ENCODE measurements at regions not wholly inside any gene's neighbourhood (a gene's known extent, or its start where the extent isn't known, plus 50 kb on each side); places are given as distances from the start of the nearest gene placed in this dataset.

DNA sequence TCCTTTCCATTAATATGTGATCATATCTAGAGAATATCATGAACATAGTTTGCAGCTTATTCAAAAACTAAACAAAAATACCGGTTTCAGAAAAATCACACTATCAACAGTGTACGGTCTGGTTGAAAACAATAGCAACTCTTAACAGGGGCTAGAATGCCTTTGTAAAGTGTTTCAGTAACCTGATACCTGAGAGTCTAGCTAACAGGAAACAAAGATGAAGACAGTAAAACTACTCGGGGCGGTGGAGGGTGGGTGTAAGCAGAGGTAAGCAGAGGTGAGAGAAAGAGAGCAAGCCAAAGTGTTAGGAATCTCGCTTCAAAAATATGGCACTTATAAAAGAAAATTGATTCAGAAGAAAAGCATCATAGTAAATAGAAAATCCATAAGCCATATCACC, 109.0 kb upstream of the RGPD4 start:
- peak; percentile 13 for DNase-seq (ENCODE audit: low spot score)
- TF ChIP-seq RORB (CRISPR knock-in tag; IDR thresholded peaks at IDR 0.05) (no peak), ZNF121 (CRISPR knock-in tag; IDR thresholded peaks at IDR 0.05) (0 out of 2 replicates have a peak, but pooled peaks have one; percentile 26)
- CTCF ChIA-PET, result no interaction called here
- Mint-ChIP-seq H3K27me3 (ENCODE audit: low read depth) (no peaks in the 10 kb centered on the region), H3K4me1 (peaks cover 24% of the 10 kb centered on the region), H3K9me3 (no peaks in the 10 kb centered on the region; the same call in 1 of the 2 replicates), H3K27ac (no peak overlapping the region), H3K36me3 (no peaks in the 10 kb centered on the region), H3K4me3 (no peak overlapping the region)
- ATAC-seq, result peak; percentile 97
- POLR2A ChIA-PET, result no interaction called here

DNA sequence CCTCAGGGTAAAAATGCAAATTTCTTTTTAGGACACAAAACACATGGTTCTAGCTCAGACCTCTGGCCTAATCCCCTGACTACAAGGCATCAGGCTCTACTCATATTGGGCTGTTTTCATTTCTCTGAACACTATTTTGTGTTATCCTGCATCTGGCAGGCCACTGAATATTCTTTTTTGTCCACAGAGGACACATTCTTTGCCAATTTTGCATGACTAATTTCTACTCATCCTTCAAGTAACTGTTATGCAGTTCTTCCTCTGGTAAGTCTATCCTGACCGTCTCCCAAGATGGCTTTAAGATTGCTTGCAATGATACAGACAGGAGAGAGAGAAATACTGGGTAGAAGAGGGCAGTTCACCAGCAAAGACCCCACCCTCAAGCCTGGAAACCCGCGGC, 107.6 kb upstream of the RGPD4 start:
- no peak overlapping the region for H3K4me3 Mint-ChIP-seq
- H3K36me3 Mint-ChIP-seq, result no peaks in the 10 kb centered on the region
- no peak for DNase-seq (ENCODE audit: low spot score)
- ChIA-PET POLR2A (no interaction called here), CTCF (no interaction called here)
- no peak for ATAC-seq
- H3K27me3 Mint-ChIP-seq (ENCODE audit: low read depth), result no peaks in the 10 kb centered on the region
- TF ChIP-seq ZBTB21 (CRISPR knock-in tag; IDR thresholded peaks at IDR 0.05; ENCODE audit: borderline replicate concordance) (no peak), JAZF1 (CRISPR knock-in tag; IDR thresholded peaks at IDR 0.05) (no peak), ZNF423 (CRISPR knock-in tag; IDR thresholded peaks at IDR 0.05) (no peak), FOXK1 (CRISPR knock-in tag; IDR thresholded peaks at IDR 0.05) (no peak)
- TF ChIP-seq, protein P1, sequence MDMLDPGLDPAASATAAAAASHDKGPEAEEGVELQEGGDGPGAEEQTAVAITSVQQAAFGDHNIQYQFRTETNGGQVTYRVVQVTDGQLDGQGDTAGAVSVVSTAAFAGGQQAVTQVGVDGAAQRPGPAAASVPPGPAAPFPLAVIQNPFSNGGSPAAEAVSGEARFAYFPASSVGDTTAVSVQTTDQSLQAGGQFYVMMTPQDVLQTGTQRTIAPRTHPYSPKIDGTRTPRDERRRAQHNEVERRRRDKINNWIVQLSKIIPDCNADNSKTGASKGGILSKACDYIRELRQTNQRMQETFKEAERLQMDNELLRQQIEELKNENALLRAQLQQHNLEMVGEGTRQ (CRISPR knock-in tag; IDR thresholded peaks at IDR 0.05), result no peak
- H3K4me1 Mint-ChIP-seq, result peaks cover 24% of the 10 kb centered on the region
- H3K9me3 Mint-ChIP-seq, result no peaks in the 10 kb centered on the region; the same call in 1 of the 2 replicates
- H3K27ac Mint-ChIP-seq, result no peak overlapping the region

DNA sequence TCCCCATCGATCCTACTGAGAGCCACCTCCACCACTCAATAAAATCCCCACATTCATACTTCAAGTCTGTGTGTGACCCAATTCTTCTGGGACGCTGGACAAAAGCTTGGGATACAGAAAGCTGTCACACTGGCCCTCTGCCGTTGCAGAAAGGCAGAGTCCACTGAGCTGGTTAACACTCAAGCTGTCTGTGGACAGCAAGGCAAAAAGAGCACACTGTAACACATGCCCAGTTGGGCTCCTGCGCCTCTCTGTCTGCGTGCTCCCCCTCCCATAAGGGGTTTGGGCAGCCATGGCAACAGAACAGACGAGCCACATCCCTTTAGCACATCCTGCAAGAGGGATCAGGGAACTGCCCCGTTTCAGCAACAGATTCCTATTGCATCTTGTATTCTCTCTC, 106.9 kb upstream of the RGPD4 start:
- POLR2A ChIA-PET, result no interaction called here
- no peak for ATAC-seq

More for the DNA sequence above, 106.9 kb upstream of the RGPD4 start:
- no peaks in the 10 kb centered on the region for H3K27me3 Mint-ChIP-seq (ENCODE audit: low read depth)
- H3K27ac Mint-ChIP-seq, result no peak overlapping the region
- DNase-seq (ENCODE audit: low spot score), result no peak
- TF ChIP-seq ZNF121 (CRISPR knock-in tag; IDR thresholded peaks at IDR 0.05), result no peak
- TF ChIP-seq, protein P2, sequence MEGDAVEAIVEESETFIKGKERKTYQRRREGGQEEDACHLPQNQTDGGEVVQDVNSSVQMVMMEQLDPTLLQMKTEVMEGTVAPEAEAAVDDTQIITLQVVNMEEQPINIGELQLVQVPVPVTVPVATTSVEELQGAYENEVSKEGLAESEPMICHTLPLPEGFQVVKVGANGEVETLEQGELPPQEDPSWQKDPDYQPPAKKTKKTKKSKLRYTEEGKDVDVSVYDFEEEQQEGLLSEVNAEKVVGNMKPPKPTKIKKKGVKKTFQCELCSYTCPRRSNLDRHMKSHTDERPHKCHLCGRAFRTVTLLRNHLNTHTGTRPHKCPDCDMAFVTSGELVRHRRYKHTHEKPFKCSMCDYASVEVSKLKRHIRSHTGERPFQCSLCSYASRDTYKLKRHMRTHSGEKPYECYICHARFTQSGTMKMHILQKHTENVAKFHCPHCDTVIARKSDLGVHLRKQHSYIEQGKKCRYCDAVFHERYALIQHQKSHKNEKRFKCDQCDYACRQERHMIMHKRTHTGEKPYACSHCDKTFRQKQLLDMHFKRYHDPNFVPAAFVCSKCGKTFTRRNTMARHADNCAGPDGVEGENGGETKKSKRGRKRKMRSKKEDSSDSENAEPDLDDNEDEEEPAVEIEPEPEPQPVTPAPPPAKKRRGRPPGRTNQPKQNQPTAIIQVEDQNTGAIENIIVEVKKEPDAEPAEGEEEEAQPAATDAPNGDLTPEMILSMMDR (IDR thresholded peaks at IDR 0.05), result no peak
- TF ChIP-seq OVOL2 (CRISPR knock-in tag; IDR thresholded peaks at IDR 0.05; ENCODE audit: borderline replicate concordance), result no peak
- no peak for TF ChIP-seq ESRRA (CRISPR knock-in tag; IDR thresholded peaks at IDR 0.05; ENCODE audit: borderline replicate concordance)
- TF ChIP-seq TEAD1 (CRISPR knock-in tag; IDR thresholded peaks at IDR 0.05), result no peak
- no peak for TF ChIP-seq CBFB (CRISPR knock-in tag; IDR thresholded peaks at IDR 0.05; ENCODE audit: low read depth)
- TF ChIP-seq, protein P3, sequence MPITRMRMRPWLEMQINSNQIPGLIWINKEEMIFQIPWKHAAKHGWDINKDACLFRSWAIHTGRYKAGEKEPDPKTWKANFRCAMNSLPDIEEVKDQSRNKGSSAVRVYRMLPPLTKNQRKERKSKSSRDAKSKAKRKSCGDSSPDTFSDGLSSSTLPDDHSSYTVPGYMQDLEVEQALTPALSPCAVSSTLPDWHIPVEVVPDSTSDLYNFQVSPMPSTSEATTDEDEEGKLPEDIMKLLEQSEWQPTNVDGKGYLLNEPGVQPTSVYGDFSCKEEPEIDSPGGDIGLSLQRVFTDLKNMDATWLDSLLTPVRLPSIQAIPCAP (CRISPR knock-in tag; IDR thresholded peaks at IDR 0.05), result no peak
- TF ChIP-seq, protein P4, sequence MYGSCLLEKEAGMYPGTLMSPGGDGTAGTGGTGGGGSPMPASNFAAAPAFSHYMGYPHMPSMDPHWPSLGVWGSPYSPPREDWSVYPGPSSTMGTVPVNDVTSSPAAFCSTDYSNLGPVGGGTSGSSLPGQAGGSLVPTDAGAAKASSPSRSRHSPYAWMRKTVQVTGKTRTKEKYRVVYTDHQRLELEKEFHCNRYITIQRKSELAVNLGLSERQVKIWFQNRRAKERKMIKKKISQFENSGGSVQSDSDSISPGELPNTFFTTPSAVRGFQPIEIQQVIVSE (CRISPR knock-in tag; IDR thresholded peaks at IDR 0.05; ENCODE audit: borderline replicate concordance), result no peak
- TF ChIP-seq MYBL2 (CRISPR knock-in tag; IDR thresholded peaks at IDR 0.05), result no peak
- no peak for TF ChIP-seq CREM (CRISPR knock-in tag; IDR thresholded peaks at IDR 0.05)
- TF ChIP-seq FOXJ3 (CRISPR knock-in tag; IDR thresholded peaks at IDR 0.05; ENCODE audit: borderline replicate concordance), result no peak
- TF ChIP-seq, protein P5, sequence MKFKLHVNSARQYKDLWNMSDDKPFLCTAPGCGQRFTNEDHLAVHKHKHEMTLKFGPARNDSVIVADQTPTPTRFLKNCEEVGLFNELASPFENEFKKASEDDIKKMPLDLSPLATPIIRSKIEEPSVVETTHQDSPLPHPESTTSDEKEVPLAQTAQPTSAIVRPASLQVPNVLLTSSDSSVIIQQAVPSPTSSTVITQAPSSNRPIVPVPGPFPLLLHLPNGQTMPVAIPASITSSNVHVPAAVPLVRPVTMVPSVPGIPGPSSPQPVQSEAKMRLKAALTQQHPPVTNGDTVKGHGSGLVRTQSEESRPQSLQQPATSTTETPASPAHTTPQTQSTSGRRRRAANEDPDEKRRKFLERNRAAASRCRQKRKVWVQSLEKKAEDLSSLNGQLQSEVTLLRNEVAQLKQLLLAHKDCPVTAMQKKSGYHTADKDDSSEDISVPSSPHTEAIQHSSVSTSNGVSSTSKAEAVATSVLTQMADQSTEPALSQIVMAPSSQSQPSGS (CRISPR knock-in tag; IDR thresholded peaks at IDR 0.05; ENCODE audit: borderline replicate concordance, low read depth), result no peak
- TF ChIP-seq, protein P6, sequence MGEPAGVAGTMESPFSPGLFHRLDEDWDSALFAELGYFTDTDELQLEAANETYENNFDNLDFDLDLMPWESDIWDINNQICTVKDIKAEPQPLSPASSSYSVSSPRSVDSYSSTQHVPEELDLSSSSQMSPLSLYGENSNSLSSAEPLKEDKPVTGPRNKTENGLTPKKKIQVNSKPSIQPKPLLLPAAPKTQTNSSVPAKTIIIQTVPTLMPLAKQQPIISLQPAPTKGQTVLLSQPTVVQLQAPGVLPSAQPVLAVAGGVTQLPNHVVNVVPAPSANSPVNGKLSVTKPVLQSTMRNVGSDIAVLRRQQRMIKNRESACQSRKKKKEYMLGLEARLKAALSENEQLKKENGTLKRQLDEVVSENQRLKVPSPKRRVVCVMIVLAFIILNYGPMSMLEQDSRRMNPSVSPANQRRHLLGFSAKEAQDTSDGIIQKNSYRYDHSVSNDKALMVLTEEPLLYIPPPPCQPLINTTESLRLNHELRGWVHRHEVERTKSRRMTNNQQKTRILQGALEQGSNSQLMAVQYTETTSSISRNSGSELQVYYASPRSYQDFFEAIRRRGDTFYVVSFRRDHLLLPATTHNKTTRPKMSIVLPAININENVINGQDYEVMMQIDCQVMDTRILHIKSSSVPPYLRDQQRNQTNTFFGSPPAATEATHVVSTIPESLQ (CRISPR knock-in tag; IDR thresholded peaks at IDR 0.05), result no peak
- TF ChIP-seq NFE2L1 (CRISPR knock-in tag; IDR thresholded peaks at IDR 0.05), result no peak
- TF ChIP-seq, protein P7, sequence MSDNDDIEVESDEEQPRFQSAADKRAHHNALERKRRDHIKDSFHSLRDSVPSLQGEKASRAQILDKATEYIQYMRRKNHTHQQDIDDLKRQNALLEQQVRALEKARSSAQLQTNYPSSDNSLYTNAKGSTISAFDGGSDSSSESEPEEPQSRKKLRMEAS (CRISPR knock-in tag; IDR thresholded peaks at IDR 0.05), result no peak
- no peak for TF ChIP-seq SMAD4 (CRISPR knock-in tag; IDR thresholded peaks at IDR 0.05)
- no peak for TF ChIP-seq JUN (CRISPR knock-in tag; IDR thresholded peaks at IDR 0.05)
- peaks cover 24% of the 10 kb centered on the region for H3K4me1 Mint-ChIP-seq
- no peaks in the 10 kb centered on the region for H3K36me3 Mint-ChIP-seq
- CTCF ChIA-PET, result no interaction called here
- H3K4me3 Mint-ChIP-seq, result no peak overlapping the region
- no peaks in the 10 kb centered on the region; the same call in 1 of the 2 replicates for H3K9me3 Mint-ChIP-seq
